ENCODE measurements at regions not wholly inside any gene's neighbourhood (a gene's known extent, or its start where the extent isn't known, plus 50 kb on each side); places are given as distances from the start of the nearest gene placed in this dataset.

- POLR2A ChIA-PET (ENCODE audit: unreplicated experiment) = no interaction called here
- H3K9me3 ChIP-seq (ENCODE audit: control insufficient read depth, insufficient read depth, low read length) = no peaks in the 10 kb centered on the region
Measured at GRCh38 chr6:69623357-69623756, 173.5 kb downstream of the LMBRD1 start.

More at GRCh38 chr6:69623357-69623756, 173.5 kb downstream of the LMBRD1 start:
- H3K18ac ChIP-seq (ENCODE audit: low read depth, low read length) = no peak overlapping the region
- no peak overlapping the region for H2AFZ ChIP-seq (replicated peaks; ENCODE audit: low read length, poor library complexity)
- H3K4me2 ChIP-seq (ENCODE audit: low read depth, low read length) = no peak overlapping the region
- BruUV-seq (replicated peaks) = no TSS peak
- dilution Hi-C loops (cut with HindIII; ENCODE audit: low sequenced_read_pairs, unreplicated experiment) = no loop called here
- no peak overlapping the region for H4K8ac ChIP-seq (ENCODE audit: low read depth in 2 of 2, low read length in 2 of 2)
- H3K9me1 ChIP-seq (ENCODE audit: insufficient read depth, low read length) = no peaks in the 10 kb centered on the region
- TF ChIP-seq MXI1 (IDR thresholded peaks at IDR 0.05; ENCODE audit: borderline replicate concordance, low read depth, low read length) (no peak), CTCF (conservative IDR thresholded peaks at IDR 0.05; ENCODE audit: low read depth, low read length) (no peak), MAZ (IDR thresholded peaks at IDR 0.05; ENCODE audit: borderline replicate concordance, low read depth, low read length) (no peak), RAD21 (IDR thresholded peaks at IDR 0.05; ENCODE audit: low read length) (no peak), POLR2A (IDR thresholded peaks at IDR 0.05; ENCODE audit: low read depth, low read length) (no peak), RFX5 (IDR thresholded peaks at IDR 0.05; ENCODE audit: low read depth, low read length) (no peak), RCOR1 (IDR thresholded peaks at IDR 0.05; ENCODE audit: insufficient replicate concordance, low read length) (no peak), MAFK (IDR thresholded peaks at IDR 0.05; ENCODE audit: low read depth, low read length) (no peak), USF2 (IDR thresholded peaks at IDR 0.05; ENCODE audit: low read depth, low read length) (no peak), BHLHE40 (IDR thresholded peaks at IDR 0.05; ENCODE audit: low read depth, low read length) (no peak), NFE2L2 (IDR thresholded peaks at IDR 0.05; ENCODE audit: low read depth, low read length) (no peak), SMC3 (IDR thresholded peaks at IDR 0.05; ENCODE audit: low read depth, low read length) (no peak)
- no peak overlapping the region for H2BK120ac ChIP-seq (ENCODE audit: low read depth, low read length)
- intact Hi-C loops (cut with micrococcal nuclease) = no loop called here
- no peak overlapping the region for H2AK9ac ChIP-seq (replicated peaks; ENCODE audit: low read depth, low read length, poor library complexity)
- H2BK20ac ChIP-seq (ENCODE audit: low read depth, low read length) = no peak overlapping the region
- no peak for ATAC-seq (ENCODE audit: low read depth)
- H2BK15ac ChIP-seq (ENCODE audit: low read depth, low read length) = no peak overlapping the region
- DNase-seq = no peak
- WGBS, 2 experiments (ENCODE audit: extremely low coverage in 2 of 2, insufficient read length in 1 of 2) = no CpG with 5 or more reads among the region's 1 CpG
- H3K27me3 ChIP-seq (ENCODE audit: control insufficient read depth, insufficient read depth, low read length) = no peaks in the 10 kb centered on the region
- no peaks in the 10 kb centered on the region for H3K4me1 ChIP-seq (ENCODE audit: control insufficient read depth, insufficient read depth, low read length)
- CTCF ChIA-PET = no interaction called here
- in situ Hi-C loops (cut with MboI; ENCODE audit: low sequenced_read_pairs) = no loop called here
- H3K23ac ChIP-seq (ENCODE audit: low read depth, low read length) = no peak overlapping the region
- H3K36me3 ChIP-seq (ENCODE audit: control insufficient read depth, insufficient read depth, low read length) = no peaks in the 10 kb centered on the region
- H3K4me3 ChIP-seq (ENCODE audit: insufficient read depth, low read depth, low read length) = no peak overlapping the region
- H3K56ac ChIP-seq (ENCODE audit: extremely low read depth, insufficient read depth, low read length) = no peak overlapping the region
- no peak overlapping the region for H3K9ac ChIP-seq (ENCODE audit: low read depth, low read length)
- no peaks in the 10 kb centered on the region for H4K20me1 ChIP-seq (ENCODE audit: insufficient read depth, low read length)
- no peak overlapping the region for H4K5ac ChIP-seq (ENCODE audit: low read depth, low read length)
- no peak overlapping the region for H2AK5ac ChIP-seq (ENCODE audit: low read depth, low read length)
- no peaks in the 10 kb centered on the region for H3K79me1 ChIP-seq (ENCODE audit: low read depth in 1 of 2, low read length in 2 of 2)
- H4K91ac ChIP-seq (ENCODE audit: insufficient read depth, low read depth, low read length) = no peak overlapping the region
- no peak overlapping the region for H3K27ac ChIP-seq (ENCODE audit: insufficient read depth, low read length)
- H2BK5ac ChIP-seq (ENCODE audit: low read depth, low read length, poor library complexity, severe bottlenecking) = no peak overlapping the region
- no peak overlapping the region for H3K14ac ChIP-seq (replicated peaks; ENCODE audit: low read depth, low read length)
- no peak overlapping the region for H3K4ac ChIP-seq (ENCODE audit: low read depth, low read length)
